ENCODE measurements at regions not wholly inside any gene's neighbourhood (a gene's known extent, or its start where the extent isn't known, plus 50 kb on each side); places are given as distances from the start of the nearest gene placed in this dataset.

GRCh38 chr14:99052467-99052866 is 219.5 kb downstream of the BCL11B start:
- DNase-seq: no peak

GRCh38 chr14:99055019-99055418 is 217.0 kb downstream of the BCL11B start:
- DNase-seq: no peak

GRCh38 chr14:99055816-99056215 is 216.2 kb downstream of the BCL11B start:
- no peak for DNase-seq

- no peak for DNase-seq
These were observed 214.4 kb downstream of the BCL11B start for GRCh38 chr14:99057576-99058083.

- no peak for DNase-seq
These were observed 213.5 kb downstream of the BCL11B start for GRCh38 chr14:99058542-99058941.

- no peak for DNase-seq
These were observed 209.8 kb downstream of the BCL11B start for GRCh38 chr14:99062216-99062615.

- no peak for DNase-seq
These were observed 209.1 kb downstream of the BCL11B start for GRCh38 chr14:99062772-99063418.

GRCh38 chr14:99063620-99064225 is 208.3 kb downstream of the BCL11B start:
- no peak for DNase-seq

GRCh38 chr14:99064262-99064954 is 207.6 kb downstream of the BCL11B start:
- DNase-seq: no peak

GRCh38 chr14:99065551-99065950 is 206.4 kb downstream of the BCL11B start:
- DNase-seq: no peak

GRCh38 chr14:99066378-99066777 is 205.6 kb downstream of the BCL11B start:
- DNase-seq: no peak

GRCh38 chr14:99067141-99067920 is 204.7 kb downstream of the BCL11B start:
- DNase-seq: no peak

- no peak for DNase-seq
These were observed 204.1 kb downstream of the BCL11B start for GRCh38 chr14:99067927-99068326.

- no peak for DNase-seq
These were observed 202.1 kb downstream of the BCL11B start for GRCh38 chr14:99069946-99070345.

- DNase-seq: no peak
These were observed 199.6 kb downstream of the BCL11B start for GRCh38 chr14:99072433-99072832.

GRCh38 chr14:99072956-99073355 is 199.0 kb downstream of the BCL11B start:
- no peak for DNase-seq

GRCh38 chr14:99073431-99073830 is 198.6 kb downstream of the BCL11B start:
- no peak for DNase-seq

- DNase-seq: no peak
These were observed 196.9 kb downstream of the BCL11B start for GRCh38 chr14:99075061-99075460.

GRCh38 chr14:99075771-99076375 is 196.1 kb downstream of the BCL11B start:
- no peak for DNase-seq

GRCh38 chr14:99077076-99077843 is 194.7 kb downstream of the BCL11B start:
- DNase-seq: no peak

- DNase-seq: no peak
These were observed 194.2 kb downstream of the BCL11B start for GRCh38 chr14:99077844-99078236.

Measured in muscle of arm (tissue), 1 donor.